ENCODE measurements at regions not wholly inside any gene's neighbourhood (a gene's known extent, or its start where the extent isn't known, plus 50 kb on each side); places are given as distances from the start of the nearest gene placed in this dataset.

- Mint-ChIP-seq H3K4me3 (ENCODE audit: unreplicated experiment) (no peak overlapping the region), H3K4me1 (ENCODE audit: unreplicated experiment) (peaks cover 3% of the 10 kb centered on the region)
Measured at GRCh38 chr5:174596429-174596828, 128.0 kb upstream of the MSX2 start.

GRCh38 chr5:174599992-174600391 lies 124.4 kb upstream of the MSX2 start:
- TF ChIP-seq, protein P1, sequence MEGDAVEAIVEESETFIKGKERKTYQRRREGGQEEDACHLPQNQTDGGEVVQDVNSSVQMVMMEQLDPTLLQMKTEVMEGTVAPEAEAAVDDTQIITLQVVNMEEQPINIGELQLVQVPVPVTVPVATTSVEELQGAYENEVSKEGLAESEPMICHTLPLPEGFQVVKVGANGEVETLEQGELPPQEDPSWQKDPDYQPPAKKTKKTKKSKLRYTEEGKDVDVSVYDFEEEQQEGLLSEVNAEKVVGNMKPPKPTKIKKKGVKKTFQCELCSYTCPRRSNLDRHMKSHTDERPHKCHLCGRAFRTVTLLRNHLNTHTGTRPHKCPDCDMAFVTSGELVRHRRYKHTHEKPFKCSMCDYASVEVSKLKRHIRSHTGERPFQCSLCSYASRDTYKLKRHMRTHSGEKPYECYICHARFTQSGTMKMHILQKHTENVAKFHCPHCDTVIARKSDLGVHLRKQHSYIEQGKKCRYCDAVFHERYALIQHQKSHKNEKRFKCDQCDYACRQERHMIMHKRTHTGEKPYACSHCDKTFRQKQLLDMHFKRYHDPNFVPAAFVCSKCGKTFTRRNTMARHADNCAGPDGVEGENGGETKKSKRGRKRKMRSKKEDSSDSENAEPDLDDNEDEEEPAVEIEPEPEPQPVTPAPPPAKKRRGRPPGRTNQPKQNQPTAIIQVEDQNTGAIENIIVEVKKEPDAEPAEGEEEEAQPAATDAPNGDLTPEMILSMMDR (IDR thresholded peaks at IDR 0.05; ENCODE audit: unreplicated experiment) = no peak
- no peak overlapping the region for H3K27ac Mint-ChIP-seq (ENCODE audit: unreplicated experiment)
- no peaks in the 10 kb centered on the region for H3K27me3 Mint-ChIP-seq (ENCODE audit: unreplicated experiment)
- no peaks in the 10 kb centered on the region for H3K36me3 Mint-ChIP-seq (ENCODE audit: low read depth, unreplicated experiment)
- peaks cover 3% of the 10 kb centered on the region for H3K4me1 Mint-ChIP-seq (ENCODE audit: unreplicated experiment)
- H3K9me3 Mint-ChIP-seq (ENCODE audit: unreplicated experiment) = no peaks in the 10 kb centered on the region
- no peak overlapping the region for H3K4me3 Mint-ChIP-seq (ENCODE audit: unreplicated experiment)
- no peak for DNase-seq (ENCODE audit: low spot score)

More at GRCh38 chr5:174596429-174596828, 128.0 kb upstream of the MSX2 start:
- Mint-ChIP-seq H3K27ac (ENCODE audit: unreplicated experiment) (no peak overlapping the region), H3K9me3 (ENCODE audit: unreplicated experiment) (no peaks in the 10 kb centered on the region), H3K27me3 (ENCODE audit: unreplicated experiment) (no peaks in the 10 kb centered on the region), H3K36me3 (ENCODE audit: low read depth, unreplicated experiment) (no peaks in the 10 kb centered on the region)
- TF ChIP-seq, protein P1 (IDR thresholded peaks at IDR 0.05; ENCODE audit: unreplicated experiment) = no peak
- DNase-seq (ENCODE audit: low spot score) = no peak

DNA sequence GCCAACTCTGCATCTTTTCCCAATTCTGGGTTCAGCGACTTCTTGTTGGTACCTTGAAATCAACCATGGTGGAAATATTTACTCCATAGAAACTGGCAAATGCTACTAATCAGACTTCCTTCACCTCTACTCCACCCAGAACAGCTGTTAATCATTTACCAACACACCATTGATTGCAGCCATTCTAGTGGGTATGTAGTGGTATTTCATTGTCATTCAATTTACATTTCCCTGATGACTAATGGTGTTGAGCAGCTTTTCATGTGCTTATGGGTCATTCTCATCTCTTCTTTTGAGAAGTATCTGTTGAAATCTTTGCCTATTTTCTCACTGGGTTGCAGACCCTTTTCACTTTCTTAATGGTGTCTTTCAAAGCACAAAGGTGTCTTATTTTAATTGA lies 122.4 kb upstream of the MSX2 start:
- DNase-seq (ENCODE audit: low spot score) = no peak
- Mint-ChIP-seq H3K27ac (ENCODE audit: unreplicated experiment) (no peak overlapping the region), H3K27me3 (ENCODE audit: unreplicated experiment) (no peaks in the 10 kb centered on the region), H3K9me3 (ENCODE audit: unreplicated experiment) (no peaks in the 10 kb centered on the region), H3K4me3 (ENCODE audit: unreplicated experiment) (no peak overlapping the region), H3K36me3 (ENCODE audit: low read depth, unreplicated experiment) (no peaks in the 10 kb centered on the region), H3K4me1 (ENCODE audit: unreplicated experiment) (peaks cover 3% of the 10 kb centered on the region)
- TF ChIP-seq, protein P1 (IDR thresholded peaks at IDR 0.05; ENCODE audit: unreplicated experiment) = no peak

GRCh38 chr5:174606153-174606552 lies 118.2 kb upstream of the MSX2 start:
- H3K4me1 Mint-ChIP-seq (ENCODE audit: unreplicated experiment) = no peaks in the 10 kb centered on the region
- no peak overlapping the region for H3K4me3 Mint-ChIP-seq (ENCODE audit: unreplicated experiment)
- H3K36me3 Mint-ChIP-seq (ENCODE audit: low read depth, unreplicated experiment) = no peaks in the 10 kb centered on the region
- DNase-seq (ENCODE audit: low spot score) = no peak
- no peaks in the 10 kb centered on the region for H3K9me3 Mint-ChIP-seq (ENCODE audit: unreplicated experiment)
- H3K27me3 Mint-ChIP-seq (ENCODE audit: unreplicated experiment) = no peaks in the 10 kb centered on the region
- TF ChIP-seq, protein P1 (IDR thresholded peaks at IDR 0.05; ENCODE audit: unreplicated experiment) = no peak
- no peak overlapping the region for H3K27ac Mint-ChIP-seq (ENCODE audit: unreplicated experiment)

GRCh38 chr5:174606646-174607045 lies 117.7 kb upstream of the MSX2 start:
- Mint-ChIP-seq H3K9me3 (ENCODE audit: unreplicated experiment) (no peaks in the 10 kb centered on the region), H3K27ac (ENCODE audit: unreplicated experiment) (no peak overlapping the region), H3K4me3 (ENCODE audit: unreplicated experiment) (no peak overlapping the region), H3K27me3 (ENCODE audit: unreplicated experiment) (no peaks in the 10 kb centered on the region), H3K4me1 (ENCODE audit: unreplicated experiment) (no peaks in the 10 kb centered on the region), H3K36me3 (ENCODE audit: low read depth, unreplicated experiment) (no peaks in the 10 kb centered on the region)
- DNase-seq (ENCODE audit: low spot score) = no peak
- TF ChIP-seq, protein P1 (IDR thresholded peaks at IDR 0.05; ENCODE audit: unreplicated experiment) = no peak
